Muscle of arm (tissue), 1 donor: ENCODE measurements at regions not wholly inside any gene's neighbourhood (a gene's known extent, or its start where the extent isn't known, plus 50 kb on each side); places are given as distances from the start of the nearest gene placed in this dataset.

Experiments used
- DNase-seq: peaks from one replicate; pipeline ENCODE4 v3.0.0-alpha.2; 2013

DNA sequence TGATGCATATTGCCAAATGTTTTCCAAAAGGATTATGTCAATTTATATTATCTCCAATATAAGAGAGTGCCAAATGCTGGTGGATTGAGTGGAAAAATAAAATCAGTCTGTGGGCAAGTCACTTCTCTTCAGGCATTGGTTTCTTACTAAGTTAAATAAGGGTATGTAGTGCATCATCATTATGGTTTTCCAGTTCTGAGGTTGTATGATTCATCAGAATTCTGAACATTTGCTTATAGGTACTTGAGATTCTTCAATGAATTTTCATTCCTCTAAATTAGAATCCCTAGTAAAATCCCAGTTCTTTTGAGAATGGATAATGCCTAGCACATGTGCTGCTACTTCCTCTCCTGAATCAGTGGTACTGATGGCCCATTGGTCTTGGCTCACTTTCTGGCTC is 188.9 kb upstream of the OSR1 start:
- no peak for DNase-seq

- no peak for DNase-seq
Observed at GRCh38 chr2:19545507-19545906, 187.1 kb upstream of the OSR1 start.

GRCh38 chr2:19543663-19544383 is 185.4 kb upstream of the OSR1 start:
- DNase-seq: no peak

DNA sequence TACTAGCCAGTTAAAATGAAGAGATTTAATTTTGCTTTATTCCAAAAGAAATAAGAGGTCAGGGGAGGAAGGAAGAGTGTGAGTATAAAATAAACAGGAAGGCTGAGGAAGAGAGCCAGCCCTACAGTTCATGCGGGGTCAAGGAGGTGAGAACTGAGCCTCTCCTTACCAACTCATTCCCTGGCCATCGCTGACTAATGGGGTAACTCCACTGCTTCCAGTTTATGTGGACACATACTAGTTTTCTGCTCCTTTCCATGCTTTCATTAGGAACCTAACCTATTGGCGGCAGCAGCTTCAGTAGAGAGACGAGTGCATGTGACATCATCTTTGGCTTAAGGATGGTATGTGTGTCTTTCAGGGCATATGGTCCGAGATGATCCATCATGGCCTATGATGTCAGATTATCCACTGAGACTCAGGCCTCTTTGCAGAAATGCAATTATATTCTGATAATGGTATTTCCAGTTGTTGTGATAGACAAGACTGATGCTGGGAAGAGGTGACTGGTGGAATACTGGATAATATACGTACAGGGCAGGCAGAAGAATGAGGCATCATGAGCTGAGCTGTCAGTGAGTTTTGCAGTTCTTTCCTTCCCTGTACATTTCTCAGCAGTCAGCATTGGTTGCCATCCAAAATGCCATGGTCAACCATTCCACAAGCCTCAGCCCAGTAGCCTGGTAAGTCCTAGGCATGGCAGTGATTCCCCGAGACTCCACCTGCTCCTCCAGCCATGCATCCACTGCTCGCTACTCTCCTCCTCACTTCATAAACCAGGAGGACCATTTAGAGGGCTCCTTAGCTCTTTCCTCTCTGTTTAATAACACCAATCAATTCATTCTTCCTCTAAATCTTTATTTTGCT is 184.6 kb upstream of the OSR1 start:
- DNase-seq: no peak

GRCh38 chr2:19541884-19542283 is 183.5 kb upstream of the OSR1 start:
- no peak for DNase-seq

DNA sequence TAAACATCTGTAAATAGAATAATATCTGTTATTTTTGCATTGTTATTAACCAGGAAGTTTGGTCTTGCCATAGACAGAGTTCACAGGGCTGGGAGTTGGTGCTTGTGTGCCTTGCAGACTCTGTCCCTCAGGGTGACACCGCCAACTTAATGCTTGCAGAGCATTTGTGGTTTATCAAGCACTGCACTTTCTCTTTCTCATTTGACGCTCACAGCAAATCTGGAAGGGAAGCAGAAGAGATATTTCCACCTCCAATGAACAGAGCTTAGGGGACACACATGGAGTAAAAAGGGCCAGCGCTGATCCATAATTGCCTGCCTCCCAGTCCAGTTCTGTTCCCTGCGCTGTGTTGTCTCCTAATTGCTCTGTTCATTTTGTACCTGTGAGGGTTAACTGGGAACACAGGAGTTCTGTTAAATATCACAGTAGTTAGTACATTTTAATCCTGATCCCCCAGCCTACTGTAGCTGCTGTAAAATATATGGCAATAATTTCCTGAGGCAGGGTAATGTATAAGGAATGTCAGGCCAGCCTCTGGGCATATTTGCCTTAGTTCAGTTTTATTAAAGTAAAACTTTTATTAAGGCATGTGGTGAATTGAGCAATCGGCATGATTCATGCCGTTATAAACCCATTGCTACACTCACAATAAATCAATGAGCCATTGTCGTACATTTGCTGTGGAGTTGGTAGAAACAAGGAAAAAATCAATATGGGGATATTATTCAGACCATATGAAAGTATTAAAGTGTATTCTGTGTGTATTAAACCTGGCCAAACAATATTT is 182.5 kb upstream of the OSR1 start:
- no peak for DNase-seq

DNA sequence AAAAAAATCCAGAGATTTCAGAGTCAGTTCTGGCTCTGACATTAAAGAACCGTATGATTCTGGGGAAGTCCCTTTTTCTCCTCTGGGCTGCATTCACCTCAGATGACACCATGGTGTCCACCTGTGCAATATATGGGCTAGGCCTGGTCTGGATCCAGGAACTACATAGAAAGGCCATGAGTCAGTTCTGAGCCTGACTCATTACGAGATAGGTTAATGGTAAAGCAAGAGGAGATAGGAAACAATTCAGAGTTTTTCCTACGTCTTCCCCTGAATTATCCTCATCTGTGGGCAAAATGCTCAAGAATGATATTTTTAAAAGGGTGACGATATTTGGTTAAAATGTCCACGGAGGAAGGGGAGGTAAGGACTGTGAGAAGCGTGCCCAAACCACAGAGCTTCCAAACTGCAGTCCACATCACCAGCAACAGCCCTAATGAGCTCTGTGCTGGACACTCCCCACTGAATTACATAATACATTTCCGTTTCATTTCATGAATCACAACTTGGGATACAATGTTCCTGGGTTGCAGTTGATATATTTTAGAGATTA is 180.1 kb upstream of the OSR1 start:
- DNase-seq: peak; percentile 55

- DNase-seq: no peak
Observed at GRCh38 chr2:19536136-19536535, 177.7 kb upstream of the OSR1 start.

- no peak for DNase-seq
Observed at GRCh38 chr2:19532547-19533196, 174.2 kb upstream of the OSR1 start.

DNA sequence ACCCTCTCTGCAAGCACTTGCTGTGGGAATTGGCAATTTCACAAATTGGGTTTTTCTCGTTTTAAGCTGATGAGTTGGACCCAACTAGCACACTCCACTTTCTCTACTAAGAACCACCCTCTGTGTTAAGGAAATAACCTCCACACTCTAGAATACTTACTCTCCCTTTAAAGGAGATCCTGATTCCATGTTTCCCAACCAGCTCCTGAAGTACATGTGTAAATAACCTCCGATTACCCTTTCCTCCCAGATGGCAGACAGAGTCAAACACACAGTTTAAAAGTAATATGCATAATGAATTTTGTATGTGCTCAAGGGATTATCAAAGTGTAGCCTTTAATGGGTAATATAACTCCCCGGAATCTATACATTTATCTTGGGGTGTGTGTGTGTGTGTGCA is 171.3 kb upstream of the OSR1 start:
- DNase-seq: no peak

GRCh38 chr2:19527771-19528170 is 169.3 kb upstream of the OSR1 start:
- DNase-seq: no peak

GRCh38 chr2:19525313-19525712 is 166.9 kb upstream of the OSR1 start:
- no peak for DNase-seq

- no peak for DNase-seq
Observed at GRCh38 chr2:19519045-19519444, 160.6 kb upstream of the OSR1 start.

- DNase-seq: no peak
Observed at GRCh38 chr2:19507137-19507536, 148.7 kb upstream of the OSR1 start.

GRCh38 chr2:19505199-19506136 is 147.0 kb upstream of the OSR1 start:
- no peak for DNase-seq

DNA sequence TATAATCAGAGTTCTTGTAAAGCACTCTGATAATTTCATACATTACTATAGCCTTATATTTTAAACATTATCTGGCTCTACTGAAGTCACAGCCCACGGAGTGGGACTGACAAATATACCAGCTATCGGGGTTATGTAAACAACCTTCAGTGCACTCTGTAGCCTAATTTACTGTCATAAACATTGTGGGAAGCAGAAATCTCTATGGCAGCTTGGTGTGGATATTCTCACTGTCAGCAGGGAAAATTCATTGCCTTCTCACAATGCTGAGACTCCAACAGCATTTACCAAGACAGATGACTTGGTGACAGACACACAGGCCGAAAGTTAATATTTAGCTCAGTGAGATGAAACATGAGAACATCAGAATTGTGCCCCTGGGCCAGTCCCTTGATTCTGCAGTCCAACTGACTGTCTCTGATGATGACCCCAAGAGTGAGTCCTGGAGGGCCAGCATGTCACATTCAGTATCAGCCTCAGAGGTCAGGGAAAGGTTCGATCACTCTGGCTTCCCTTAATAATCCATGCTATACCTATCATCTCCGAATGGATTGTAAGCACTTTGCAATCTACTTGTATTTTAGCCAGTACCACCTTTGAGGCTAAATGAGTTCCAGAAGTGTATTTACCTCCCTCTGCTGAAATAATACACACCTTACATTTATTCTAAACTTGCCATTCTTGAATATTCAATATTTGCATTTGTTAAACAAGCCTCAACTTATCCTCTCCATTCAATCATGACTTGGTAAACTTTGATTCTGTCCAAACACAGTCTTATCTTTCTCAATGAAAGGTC is 146.2 kb upstream of the OSR1 start:
- DNase-seq: no peak

- DNase-seq: no peak
Observed at GRCh38 chr2:19503915-19504314, 145.5 kb upstream of the OSR1 start.

- no peak for DNase-seq
Observed at GRCh38 chr2:19503406-19503805, 145.0 kb upstream of the OSR1 start.

DNA sequence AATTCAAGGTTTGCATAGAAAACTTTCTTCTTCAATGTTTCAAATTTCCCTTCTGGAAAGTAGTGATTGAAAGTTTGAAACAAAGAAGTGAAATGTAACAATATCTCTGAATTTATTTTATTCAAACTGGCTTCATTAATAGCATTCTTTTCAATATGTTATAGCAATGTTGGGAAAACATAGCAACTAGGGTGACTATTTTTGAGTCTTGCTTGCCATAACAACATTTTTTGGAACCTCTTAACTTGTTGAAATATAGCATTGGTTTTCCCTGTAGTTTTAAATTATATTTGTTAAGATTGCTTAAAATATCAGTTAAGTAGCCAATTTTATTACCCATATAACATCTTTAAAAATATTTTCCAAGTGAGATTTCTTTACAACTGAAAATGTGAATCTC is 141.7 kb upstream of the OSR1 start:
- no peak for DNase-seq

- DNase-seq: no peak
Observed at GRCh38 chr2:19496646-19497045, 138.2 kb upstream of the OSR1 start.
